ENCODE measurements at regions not wholly inside any gene's neighbourhood (a gene's known extent, or its start where the extent isn't known, plus 50 kb on each side); places are given as distances from the start of the nearest gene placed in this dataset.

- TF ChIP-seq EP300 (IDR thresholded peaks at IDR 0.05) (no peak), CTCF (IDR thresholded peaks at IDR 0.05) (no peak), POLR2A (IDR thresholded peaks at IDR 0.05) (no peak)
Measured at GRCh38 chr5:8355981-8356380, 487.0 kb downstream of the MTRR start.
